Colonic mucosa (tissue), 4 donors: ENCODE measurements at regions not wholly inside any gene's neighbourhood (a gene's known extent, or its start where the extent isn't known, plus 50 kb on each side); places are given as distances from the start of the nearest gene placed in this dataset.
A peak's percentile ranks its signal among the peaks of the same experiment; 100 is the strongest.

Source experiments
- DNase-seq: peaks from one replicate; pipeline ENCODE4 v3.0.0-alpha.2; 2020
- H3K27ac ChIP-seq: fragments of 200-600 bp; one replicate; pipeline ENCODE4 v1.8.0; 2021
- H3K27me3 ChIP-seq: fragments of 200-600 bp; one replicate; pipeline ENCODE4 v1.8.0; 2021
- H3K36me3 ChIP-seq: fragments of 200-600 bp; one replicate; pipeline ENCODE4 v1.8.0; 2021
- H3K4me1 ChIP-seq: fragments of 200-600 bp; one replicate; pipeline ENCODE4 v1.8.0; 2021; ENCODE audit warnings: mild to moderate bottlenecking
- H3K4me3 ChIP-seq: fragments of 200-600 bp; one replicate; pipeline ENCODE4 v1.8.0; 2021
- H3K9ac ChIP-seq, 2 donors: one replicate each; pipeline ENCODE4 v1.7.0; 2013; ENCODE audit warnings: control low read depth in 2 of 2, low read depth in 2 of 2, low read length in 2 of 2
- H3K9me3 ChIP-seq: fragments of 200-600 bp; one replicate; pipeline ENCODE4 v1.8.0; 2021
- CTCF ChIP-seq: fragments of 200-600 bp; IDR thresholded peaks from one replicate; pipeline ENCODE4 v1.8.0; 2022; ENCODE audit warnings: antibody characterized with exemption, mild to moderate bottlenecking
- intact Hi-C: fragments of 100-400 bp; cut with DNase I; formaldehyde crosslinking; loops from one replicate; pipeline ENCODE4 v1.14.1; 2022
- donor health status: healthy.
- donor health status: DM: no; HTN: no; CAD: no.
- donor health status: DM: no; HTN: no; CAD: no.

GRCh38 chr3:176861137-176861536 is 336.1 kb downstream of the TBL1XR1 start:
- H3K9me3 ChIP-seq: no peaks in the 10 kb centered on the region
- H3K36me3 ChIP-seq: no peaks in the 10 kb centered on the region
- no peak for TF ChIP-seq CTCF
- no peak overlapping the region for H3K27ac ChIP-seq
- no peaks in the 10 kb centered on the region for H3K27me3 ChIP-seq
- H3K4me3 ChIP-seq: no peak overlapping the region
- no peak overlapping the region for H3K9ac ChIP-seq
- no peak for DNase-seq
- H3K4me1 ChIP-seq: no peaks in the 10 kb centered on the region
- intact Hi-C loops: no loop called here

GRCh38 chr3:176856721-176857120 is 340.6 kb downstream of the TBL1XR1 start:
- no peak overlapping the region for H3K4me3 ChIP-seq
- no peak overlapping the region for H3K27ac ChIP-seq
- TF ChIP-seq CTCF: no peak
- intact Hi-C loops: no loop called here
- H3K9me3 ChIP-seq: no peaks in the 10 kb centered on the region
- no peaks in the 10 kb centered on the region for H3K36me3 ChIP-seq
- H3K9ac ChIP-seq: no peak overlapping the region
- H3K4me1 ChIP-seq: no peaks in the 10 kb centered on the region
- no peak for DNase-seq
- no peaks in the 10 kb centered on the region for H3K27me3 ChIP-seq

GRCh38 chr3:176855901-176856486 is 341.3 kb downstream of the TBL1XR1 start:
- Histone ChIP-seq H3K27ac (no peak overlapping the region), H3K27me3 (no peaks in the 10 kb centered on the region), H3K36me3 (no peaks in the 10 kb centered on the region), H3K9me3 (no peaks in the 10 kb centered on the region), H3K4me1 (no peaks in the 10 kb centered on the region), H3K4me3 (no peak overlapping the region), H3K9ac (no peak overlapping the region)
- intact Hi-C loops: no loop called here
- no peak for TF ChIP-seq CTCF
- peak; percentile 37 for DNase-seq

- no peaks in the 10 kb centered on the region for H3K36me3 ChIP-seq
- no peaks in the 10 kb centered on the region for H3K27me3 ChIP-seq
- intact Hi-C loops: no loop called here
- H3K9ac ChIP-seq: no peak overlapping the region
- H3K27ac ChIP-seq: no peak overlapping the region
- no peaks in the 10 kb centered on the region for H3K9me3 ChIP-seq
- DNase-seq: no peak
- no peak for TF ChIP-seq CTCF
- H3K4me1 ChIP-seq: no peaks in the 10 kb centered on the region
- H3K4me3 ChIP-seq: no peak overlapping the region
Observed at GRCh38 chr3:176855213-176855612, 342.1 kb downstream of the TBL1XR1 start.

GRCh38 chr3:176850498-176850897 is 346.8 kb downstream of the TBL1XR1 start:
- Histone ChIP-seq H3K4me3 (no peak overlapping the region), H3K9ac (no peak overlapping the region), H3K36me3 (no peaks in the 10 kb centered on the region), H3K4me1 (no peaks in the 10 kb centered on the region), H3K9me3 (no peaks in the 10 kb centered on the region), H3K27ac (no peak overlapping the region), H3K27me3 (no peaks in the 10 kb centered on the region)
- TF ChIP-seq CTCF: no peak
- intact Hi-C loops: no loop called here
- no peak for DNase-seq
